Vagina (tissue), 2 donors: ENCODE measurements at regions not wholly inside any gene's neighbourhood (a gene's known extent, or its start where the extent isn't known, plus 50 kb on each side); places are given as distances from the start of the nearest gene placed in this dataset.

Source experiments
- DNase-seq, 2 donors: peaks; one replicate each; pipeline ENCODE4 v3.0.0-alpha.2; 2017; ENCODE audit errors: extremely low spot score in 2 of 2
- H3K27ac ChIP-seq: fragments of 200-600 bp; sonication (generic); one replicate; pipeline ENCODE4 v1.5.1; 2019
- H3K27me3 ChIP-seq: fragments of 200-600 bp; sonication (generic); one replicate; pipeline ENCODE4 v1.5.1; 2019
- H3K36me3 ChIP-seq, 2 donors: fragments of 200-600 bp; sonication (generic); one replicate each; pipeline ENCODE4 v1.5.1; 2017 to 2019
- H3K4me1 ChIP-seq: fragments of 200-600 bp; sonication (generic); one replicate; pipeline ENCODE4 v1.5.1; 2019
- H3K4me3 ChIP-seq, 2 donors: fragments of 200-600 bp; sonication (generic); 1 replicate in 1 of 2; 2 replicates in 1 of 2; pipeline ENCODE4 v1.5.1; 2016 to 2019
- H3K9me3 ChIP-seq: fragments of 200-600 bp; sonication (generic); one replicate; pipeline ENCODE4 v1.5.1; 2019
- POLR2A ChIP-seq, 2 donors: fragments of 450-650 bp; IDR thresholded peaks; one replicate each; pipeline ENCODE4 v1.6.1; 2017; ENCODE audit warnings: antibody characterized with exemption in 2 of 2, mild to moderate bottlenecking in 2 of 2, moderate library complexity in 2 of 2
- POLR2AphosphoS5 ChIP-seq, 2 donors: sonication (generic); formaldehyde crosslinking; IDR thresholded peaks; one replicate each; pipeline ENCODE4 v1.9.0; 2017; ENCODE audit warnings: antibody characterized with exemption in 2 of 2, mild to moderate bottlenecking in 2 of 2, low read depth in 1 of 2; ENCODE audit not compliant: insufficient read depth in 1 of 2
- intact Hi-C: fragments of 100-400 bp; cut with DNase I; formaldehyde crosslinking; loops from one replicate; pipeline ENCODE4 v1.15.1; 2023
- TF ChIP-seq, protein P1 (sequence below), 3 experiments: fragments of 450-650 bp in 2 of 3; fragments of 200-600 bp in 1 of 3; sonication (generic) in 1 of 3; IDR thresholded peaks; one replicate each; pipeline ENCODE4 v1.5.1; 2017 to 2019; ENCODE audit warnings: antibody characterized with exemption in 3 of 3, mild to moderate bottlenecking in 2 of 3, moderate library complexity in 2 of 3

DNA sequence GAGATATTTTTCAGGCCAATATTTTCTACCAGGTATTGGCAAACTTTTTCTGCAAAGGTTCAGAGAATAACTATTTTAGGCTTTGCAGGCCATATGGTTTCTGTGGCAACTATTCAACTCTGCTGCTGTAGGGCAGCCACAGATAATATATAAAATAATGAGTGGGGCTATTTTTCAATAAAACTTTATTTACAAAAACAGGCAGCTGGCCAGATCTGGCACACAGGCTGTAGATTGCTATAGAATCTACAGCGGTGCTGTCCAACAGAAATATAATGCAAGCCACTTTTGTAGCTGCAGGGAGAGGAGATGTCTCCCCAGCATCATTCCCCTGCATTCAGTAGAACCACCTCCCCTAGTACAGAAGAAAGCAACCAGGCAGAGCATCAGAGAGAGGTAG is 97.6 kb upstream of the BCOR start:
- intact Hi-C loops, result no loop called here
- Histone ChIP-seq H3K4me3 (no peak overlapping the region), H3K27me3 (no peaks in the 10 kb centered on the region), H3K9me3 (no peaks in the 10 kb centered on the region), H3K27ac (no peak overlapping the region), H3K4me1 (no peaks in the 10 kb centered on the region), H3K36me3 (no peaks in the 10 kb centered on the region)
- TF ChIP-seq, protein P1, sequence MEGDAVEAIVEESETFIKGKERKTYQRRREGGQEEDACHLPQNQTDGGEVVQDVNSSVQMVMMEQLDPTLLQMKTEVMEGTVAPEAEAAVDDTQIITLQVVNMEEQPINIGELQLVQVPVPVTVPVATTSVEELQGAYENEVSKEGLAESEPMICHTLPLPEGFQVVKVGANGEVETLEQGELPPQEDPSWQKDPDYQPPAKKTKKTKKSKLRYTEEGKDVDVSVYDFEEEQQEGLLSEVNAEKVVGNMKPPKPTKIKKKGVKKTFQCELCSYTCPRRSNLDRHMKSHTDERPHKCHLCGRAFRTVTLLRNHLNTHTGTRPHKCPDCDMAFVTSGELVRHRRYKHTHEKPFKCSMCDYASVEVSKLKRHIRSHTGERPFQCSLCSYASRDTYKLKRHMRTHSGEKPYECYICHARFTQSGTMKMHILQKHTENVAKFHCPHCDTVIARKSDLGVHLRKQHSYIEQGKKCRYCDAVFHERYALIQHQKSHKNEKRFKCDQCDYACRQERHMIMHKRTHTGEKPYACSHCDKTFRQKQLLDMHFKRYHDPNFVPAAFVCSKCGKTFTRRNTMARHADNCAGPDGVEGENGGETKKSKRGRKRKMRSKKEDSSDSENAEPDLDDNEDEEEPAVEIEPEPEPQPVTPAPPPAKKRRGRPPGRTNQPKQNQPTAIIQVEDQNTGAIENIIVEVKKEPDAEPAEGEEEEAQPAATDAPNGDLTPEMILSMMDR (IDR thresholded peaks at IDR 0.05), result no peak
- no peak for TF ChIP-seq POLR2A (IDR thresholded peaks at IDR 0.05)
- no peak for TF ChIP-seq POLR2AphosphoS5 (IDR thresholded peaks at IDR 0.05; ENCODE audit: insufficient read depth in 1 of 2, low read depth in 1 of 2)
- DNase-seq, result no peak

DNA sequence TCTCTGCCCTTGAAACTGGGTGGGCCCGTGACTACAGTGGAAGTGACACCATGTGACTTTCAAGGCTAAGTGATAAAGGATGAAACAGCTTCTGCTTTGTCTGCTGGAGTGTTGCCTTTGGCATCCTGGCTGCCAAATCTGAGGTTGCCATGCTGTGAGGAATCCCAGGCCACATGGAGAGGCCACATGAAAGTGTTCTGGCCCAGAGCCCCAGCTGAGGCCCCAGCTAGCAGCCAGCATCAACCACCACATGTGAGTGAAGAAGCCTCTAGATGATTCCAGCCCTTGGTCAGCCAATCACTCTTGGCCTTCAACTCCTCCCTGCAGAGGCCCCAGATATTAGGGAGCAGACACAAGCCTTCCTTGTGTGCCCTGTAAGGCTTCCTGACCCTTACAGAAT is 94.4 kb upstream of the BCOR start:
- H3K27me3 ChIP-seq, result no peaks in the 10 kb centered on the region
- no peaks in the 10 kb centered on the region for H3K4me1 ChIP-seq
- TF ChIP-seq, protein P1 (IDR thresholded peaks at IDR 0.05), result no peak
- TF ChIP-seq POLR2AphosphoS5 (IDR thresholded peaks at IDR 0.05; ENCODE audit: insufficient read depth in 1 of 2, low read depth in 1 of 2), result no peak
- TF ChIP-seq POLR2A (IDR thresholded peaks at IDR 0.05), result no peak
- no peaks in the 10 kb centered on the region for H3K36me3 ChIP-seq
- H3K4me3 ChIP-seq, result no peak overlapping the region
- no peak overlapping the region for H3K27ac ChIP-seq
- DNase-seq, result no peak
- no peaks in the 10 kb centered on the region for H3K9me3 ChIP-seq
- intact Hi-C loops, result no loop called here

DNA sequence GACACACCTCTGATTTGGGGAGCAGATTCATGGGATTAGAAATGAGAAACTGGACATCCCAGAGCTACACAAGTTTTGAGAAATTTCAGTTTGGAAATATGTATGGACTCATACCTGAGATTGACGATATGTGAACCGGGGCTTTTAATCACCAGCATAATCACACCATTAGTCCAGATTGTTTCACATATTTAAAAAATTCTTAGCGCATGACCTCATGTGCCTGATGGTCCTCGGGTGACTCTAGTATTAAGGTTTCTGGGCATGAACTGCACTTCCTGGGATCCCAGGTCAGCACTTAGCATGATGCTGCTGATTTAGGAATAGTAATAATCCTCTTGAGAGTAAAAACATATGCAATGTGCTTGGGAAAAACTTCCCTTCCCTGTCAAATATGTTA is 91.9 kb upstream of the BCOR start:
- TF ChIP-seq POLR2AphosphoS5 (IDR thresholded peaks at IDR 0.05; ENCODE audit: insufficient read depth in 1 of 2, low read depth in 1 of 2), result no peak
- no peak for TF ChIP-seq POLR2A (IDR thresholded peaks at IDR 0.05)
- TF ChIP-seq, protein P1 (IDR thresholded peaks at IDR 0.05), result no peak
- intact Hi-C loops, result no loop called here
- Histone ChIP-seq H3K9me3 (peaks cover 6% of the 10 kb centered on the region), H3K4me1 (no peaks in the 10 kb centered on the region), H3K36me3 (no peaks in the 10 kb centered on the region), H3K4me3 (no peak overlapping the region), H3K27me3 (no peaks in the 10 kb centered on the region), H3K27ac (no peak overlapping the region)
- no peak for DNase-seq

DNA sequence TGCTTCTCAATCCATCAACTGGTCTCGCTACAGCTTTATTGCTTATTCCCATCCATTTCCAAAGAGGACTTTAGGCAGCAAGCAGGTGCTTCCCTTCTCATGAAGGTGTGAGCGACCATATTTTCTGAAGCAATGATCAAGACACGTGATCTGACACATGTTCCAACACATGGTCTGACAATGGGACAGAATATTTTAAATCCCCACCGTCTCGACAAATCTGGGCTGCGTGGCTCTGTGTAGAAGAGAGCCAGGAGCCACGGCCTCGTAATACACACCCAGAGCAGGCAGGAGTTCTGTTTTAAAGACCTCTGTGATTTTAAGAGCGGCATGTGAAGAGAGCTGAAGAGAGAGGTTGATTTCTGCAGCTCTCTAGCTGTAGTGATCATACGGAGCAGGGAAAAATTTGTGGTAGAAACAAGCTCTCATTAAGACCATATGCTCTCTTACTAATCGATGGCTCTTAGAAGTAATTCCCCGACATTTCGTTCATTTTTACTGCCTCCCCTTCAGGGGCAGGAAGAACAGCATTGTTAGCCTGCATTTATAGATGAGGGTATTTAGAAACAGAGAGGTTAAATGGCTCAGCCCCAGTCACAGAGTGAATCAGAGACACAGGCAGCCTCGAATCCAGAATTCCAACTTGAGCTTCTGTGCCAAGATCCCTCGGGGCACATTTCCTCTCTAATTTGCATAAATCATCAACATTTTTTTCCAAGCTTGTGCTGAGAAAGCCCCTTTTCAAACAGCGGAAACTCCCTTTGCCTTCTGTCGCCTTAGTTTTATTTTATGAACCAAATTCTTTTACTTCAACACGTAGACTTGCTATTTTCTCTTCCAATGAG is 91.0 kb upstream of the BCOR start:
- Histone ChIP-seq H3K27ac (no peak overlapping the region), H3K4me3 (no peak overlapping the region), H3K9me3 (peaks cover 8% of the 10 kb centered on the region), H3K4me1 (no peaks in the 10 kb centered on the region), H3K27me3 (no peaks in the 10 kb centered on the region), H3K36me3 (no peaks in the 10 kb centered on the region)
- TF ChIP-seq, protein P1 (IDR thresholded peaks at IDR 0.05), result no peak
- no peak for TF ChIP-seq POLR2A (IDR thresholded peaks at IDR 0.05)
- no peak for TF ChIP-seq POLR2AphosphoS5 (IDR thresholded peaks at IDR 0.05; ENCODE audit: insufficient read depth in 1 of 2, low read depth in 1 of 2)
- DNase-seq, result no peak
- intact Hi-C loops, result no loop called here

DNA sequence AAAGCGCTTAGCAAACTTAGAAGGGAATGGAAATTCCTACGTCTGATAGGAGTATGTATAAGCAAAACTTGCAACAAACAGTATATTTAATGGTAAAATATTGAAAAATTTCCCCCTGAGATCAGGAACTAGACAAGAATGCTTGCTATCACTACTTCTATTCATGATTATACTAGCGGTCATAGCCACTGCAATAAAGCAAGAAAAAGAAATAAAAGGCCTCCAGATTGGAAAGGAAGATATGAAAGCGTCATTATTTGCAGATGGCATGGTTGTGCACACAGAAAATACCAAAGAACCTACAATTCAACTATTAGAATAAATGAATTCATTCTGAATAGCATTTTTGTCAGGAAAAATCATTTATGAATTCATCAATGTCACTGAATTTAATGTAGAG is 87.2 kb upstream of the BCOR start:
- TF ChIP-seq, protein P1 (IDR thresholded peaks at IDR 0.05), result no peak
- TF ChIP-seq POLR2AphosphoS5 (IDR thresholded peaks at IDR 0.05; ENCODE audit: insufficient read depth in 1 of 2, low read depth in 1 of 2), result no peak
- no peak for TF ChIP-seq POLR2A (IDR thresholded peaks at IDR 0.05)
- Histone ChIP-seq H3K9me3 (peaks cover 8% of the 10 kb centered on the region), H3K27me3 (no peaks in the 10 kb centered on the region), H3K36me3 (no peaks in the 10 kb centered on the region), H3K27ac (no peak overlapping the region), H3K4me3 (no peak overlapping the region), H3K4me1 (no peaks in the 10 kb centered on the region)
- intact Hi-C loops, result no loop called here
- no peak for DNase-seq
